ENCODE measurements at regions not wholly inside any gene's neighbourhood (a gene's known extent, or its start where the extent isn't known, plus 50 kb on each side); places are given as distances from the start of the nearest gene placed in this dataset.
"Not testable (repeated sequence)": the region's sequence is repeated elsewhere in the genome, so short reads cannot be mapped to it uniquely, and the experiment has no call there.

DNA sequence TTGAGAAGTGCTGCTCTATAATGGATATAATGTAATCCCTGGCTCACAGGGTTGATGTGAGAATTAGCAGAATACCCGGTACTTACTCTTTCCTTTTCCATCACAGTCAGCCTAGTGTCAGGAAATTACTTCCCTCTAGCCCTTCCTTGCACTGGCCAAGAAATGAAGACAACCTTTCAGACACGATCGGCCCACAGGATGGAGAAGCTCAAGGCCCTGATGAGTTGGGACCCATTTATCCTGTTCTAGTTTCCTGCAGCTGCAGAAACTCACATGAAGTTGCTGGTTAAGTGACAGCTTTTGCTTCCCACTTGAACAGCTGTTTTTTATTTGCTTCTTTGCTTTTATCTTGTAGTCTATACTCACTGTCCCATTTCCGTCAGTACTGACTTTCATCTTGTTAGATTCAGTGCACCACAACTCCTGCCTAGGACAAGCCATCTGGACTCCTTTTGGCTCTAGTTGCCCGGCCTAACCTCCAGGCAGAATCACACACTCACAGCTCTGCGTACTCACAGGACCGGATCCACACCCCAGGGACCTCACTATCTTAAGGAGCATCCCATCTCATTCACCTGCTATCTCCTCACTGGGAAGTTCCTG lies 325.1 kb upstream of the CHRNA7 start:
- not testable (repeated sequence) for DNase-seq

DNA sequence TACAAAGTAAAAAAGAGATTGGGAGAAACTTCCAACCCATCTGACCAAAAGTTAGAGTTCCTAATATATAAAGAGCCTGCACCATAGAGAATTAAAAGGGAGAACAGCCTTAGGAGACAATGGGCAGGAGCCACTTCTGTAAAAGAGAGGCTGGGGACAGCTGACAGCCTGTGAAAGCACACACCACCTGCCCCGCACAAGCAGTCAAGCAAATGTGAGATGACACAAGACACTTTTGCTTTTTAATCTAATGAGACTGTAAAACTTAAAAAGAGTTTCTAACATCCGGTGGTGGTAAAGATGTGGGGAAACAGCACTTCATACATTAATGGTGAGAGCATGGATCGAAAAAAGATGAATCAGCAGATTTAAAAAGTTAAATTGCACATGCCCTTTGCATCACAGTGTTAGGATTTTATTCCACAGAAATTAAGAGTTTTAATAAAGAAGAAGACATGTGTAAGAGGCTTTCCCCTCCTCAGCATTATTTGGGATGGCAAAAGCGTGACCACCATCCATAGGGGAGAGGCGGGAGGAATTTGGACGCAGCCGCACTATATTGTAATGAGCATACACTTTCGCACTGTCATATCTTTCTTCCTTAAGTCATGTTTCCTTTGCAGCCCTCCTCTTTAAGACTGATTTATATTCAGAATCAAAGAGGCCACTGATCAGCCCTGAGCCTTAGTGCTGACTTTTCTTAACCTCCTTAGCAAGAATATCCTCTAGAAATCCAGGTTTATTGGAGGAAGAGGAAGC lies 322.2 kb upstream of the CHRNA7 start:
- not testable (repeated sequence) for DNase-seq

DNA sequence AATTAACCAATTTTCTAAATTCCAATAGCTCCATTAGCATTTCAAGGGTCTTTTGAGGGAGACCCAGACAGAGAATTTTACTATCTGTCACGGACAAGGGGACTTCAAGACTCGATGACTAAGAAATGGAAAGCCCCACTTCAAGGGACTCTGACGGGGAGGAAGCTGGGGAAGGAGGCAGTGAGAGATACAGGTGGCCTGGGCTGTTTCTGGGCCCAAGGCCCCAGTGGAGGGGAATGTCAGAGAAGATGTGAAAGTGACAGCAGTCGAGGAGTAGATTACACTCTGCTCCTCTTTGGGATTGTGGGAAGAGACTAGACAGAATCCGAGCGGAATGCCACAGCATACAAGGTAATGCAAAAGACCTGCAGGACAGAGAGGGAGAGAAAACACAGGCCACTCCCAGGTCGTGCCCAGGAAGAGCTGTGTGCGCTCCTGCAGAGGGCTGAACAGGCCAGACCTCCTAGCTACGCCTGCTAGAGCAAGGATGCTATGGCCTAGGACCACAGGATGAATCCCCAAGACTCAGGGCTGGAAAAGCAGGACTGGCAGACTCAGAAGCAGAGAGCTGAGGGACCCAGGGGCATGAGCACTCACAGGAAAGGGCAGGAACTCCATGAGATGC lies 321.5 kb upstream of the CHRNA7 start:
- DNase-seq = not testable (repeated sequence)

DNA sequence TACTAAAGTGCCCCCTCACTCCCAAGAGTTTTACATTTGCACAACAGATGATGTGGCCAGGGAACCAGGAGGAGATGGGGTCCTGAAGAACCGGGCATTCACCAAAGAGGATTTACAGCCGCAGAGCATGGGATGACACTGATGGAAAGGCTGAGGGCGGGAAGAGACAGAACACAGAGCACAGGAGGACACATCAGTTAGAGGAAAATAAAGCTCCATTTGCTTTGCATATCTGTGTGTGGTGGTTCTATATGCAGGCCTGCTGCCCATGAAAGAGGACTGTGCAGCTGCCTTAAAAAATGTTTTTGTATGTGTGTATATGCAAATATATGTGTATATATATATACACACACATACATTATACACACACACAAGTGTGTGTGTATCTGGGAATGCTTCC lies 320.8 kb upstream of the CHRNA7 start:
- not testable (repeated sequence) for DNase-seq

DNA sequence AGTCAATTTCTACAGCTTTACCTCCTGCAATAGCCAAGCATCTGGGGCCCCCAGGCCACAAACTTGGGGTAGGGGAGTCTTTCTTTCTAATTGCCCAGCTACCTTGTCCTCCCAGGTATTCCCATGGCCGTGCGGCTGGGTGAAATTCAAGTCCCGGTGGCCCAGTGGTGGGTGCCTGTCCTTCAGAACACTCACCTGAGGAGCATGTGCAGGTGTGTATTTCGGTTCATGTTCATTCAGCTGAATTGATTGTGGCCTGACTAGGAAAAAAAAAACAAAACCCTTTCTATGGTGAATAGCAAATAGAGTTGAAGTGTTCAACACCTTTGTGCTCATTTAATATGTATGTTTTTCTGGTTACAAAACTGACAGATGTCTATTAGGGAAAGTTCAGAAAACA lies 319.5 kb upstream of the CHRNA7 start:
- DNase-seq = not testable (repeated sequence)

DNA sequence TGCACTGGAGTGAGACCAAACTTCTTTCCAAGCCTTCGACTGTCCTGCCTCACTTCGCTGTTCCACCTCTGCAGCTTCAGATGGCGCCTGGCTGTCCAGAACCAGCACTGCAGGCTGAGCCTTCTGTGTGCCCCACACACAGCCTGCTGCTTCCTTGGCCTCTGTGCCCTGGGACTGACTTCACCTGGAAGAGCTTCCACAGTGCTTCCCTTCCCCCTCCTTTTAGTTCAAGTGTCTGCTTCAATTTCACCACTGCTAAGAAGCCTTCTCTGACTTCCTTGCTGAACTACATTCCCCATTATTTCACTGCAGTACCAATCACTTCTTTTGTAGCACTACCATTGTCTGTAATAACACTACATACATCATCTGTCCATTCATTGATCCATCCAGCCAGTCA lies 315.1 kb upstream of the CHRNA7 start:
- not testable (repeated sequence) for DNase-seq

DNA sequence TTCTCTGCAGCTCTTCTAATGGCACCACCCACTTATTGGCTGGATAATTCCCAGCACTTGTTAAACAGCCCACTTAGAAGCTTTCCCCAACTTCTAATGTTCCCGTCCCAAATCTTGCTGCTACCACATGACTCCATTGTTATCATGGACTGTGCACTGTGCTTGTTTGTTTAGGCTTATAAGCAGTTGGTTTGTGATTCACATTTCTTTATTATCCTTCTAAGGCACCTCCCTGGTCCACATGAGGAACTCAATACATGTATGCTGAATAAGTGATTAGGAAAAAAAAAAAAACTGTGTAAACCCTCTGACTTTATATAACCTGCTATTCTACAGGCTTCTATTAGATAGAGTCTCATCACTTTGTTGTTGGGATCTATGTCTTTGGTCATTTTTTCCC lies 311.7 kb upstream of the CHRNA7 start:
- DNase-seq = not testable (repeated sequence)

DNA sequence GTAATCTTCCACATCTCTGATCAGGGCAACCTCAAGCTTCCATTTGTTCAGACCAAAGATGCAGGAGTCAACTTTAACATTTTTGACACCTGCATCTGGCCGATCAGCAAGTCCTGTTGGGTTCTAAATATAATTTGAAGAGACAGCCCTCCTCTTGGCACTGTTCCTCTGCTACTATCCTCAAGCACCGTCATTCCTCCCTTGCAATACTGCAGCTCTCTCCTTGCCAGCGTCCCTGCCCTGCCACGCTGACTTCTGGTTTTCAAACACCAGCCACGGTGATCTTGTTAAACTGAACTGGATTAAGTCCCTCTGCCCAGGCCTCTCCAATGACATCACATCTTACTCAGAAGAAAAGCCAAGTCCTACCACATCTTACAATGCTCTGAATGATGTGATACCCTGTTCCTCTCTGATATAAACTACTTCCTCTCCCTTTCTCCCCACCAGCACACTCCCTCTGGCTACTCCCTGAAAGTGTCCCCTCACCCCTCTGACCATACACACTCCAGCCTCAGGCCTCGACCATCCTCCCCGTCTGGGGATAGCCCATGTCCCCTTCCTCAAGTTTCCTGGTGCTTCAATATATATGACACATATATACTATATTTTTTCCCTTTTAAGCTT lies 310.8 kb upstream of the CHRNA7 start:
- not testable (repeated sequence) for DNase-seq

DNA sequence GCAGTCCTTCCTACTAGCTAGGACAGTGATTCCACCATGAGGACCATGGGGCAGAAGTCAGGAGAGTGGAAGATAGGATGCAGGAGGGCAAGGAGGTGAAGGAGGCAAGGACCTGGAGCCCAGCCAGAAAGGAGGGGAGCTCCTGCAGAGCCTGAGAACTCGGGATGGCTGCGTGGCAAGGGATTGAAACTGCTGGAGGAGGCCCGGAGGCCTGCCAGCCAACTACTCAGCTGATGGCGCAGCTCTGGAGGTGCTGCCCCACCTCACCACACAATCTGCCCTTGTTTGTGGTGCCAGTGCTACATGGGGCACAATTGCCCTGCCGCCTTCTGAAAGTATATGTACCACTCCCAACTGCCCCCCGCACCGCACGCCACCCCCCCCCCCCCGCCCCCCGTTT lies 307.3 kb upstream of the CHRNA7 start:
- not testable (repeated sequence) for DNase-seq

DNA sequence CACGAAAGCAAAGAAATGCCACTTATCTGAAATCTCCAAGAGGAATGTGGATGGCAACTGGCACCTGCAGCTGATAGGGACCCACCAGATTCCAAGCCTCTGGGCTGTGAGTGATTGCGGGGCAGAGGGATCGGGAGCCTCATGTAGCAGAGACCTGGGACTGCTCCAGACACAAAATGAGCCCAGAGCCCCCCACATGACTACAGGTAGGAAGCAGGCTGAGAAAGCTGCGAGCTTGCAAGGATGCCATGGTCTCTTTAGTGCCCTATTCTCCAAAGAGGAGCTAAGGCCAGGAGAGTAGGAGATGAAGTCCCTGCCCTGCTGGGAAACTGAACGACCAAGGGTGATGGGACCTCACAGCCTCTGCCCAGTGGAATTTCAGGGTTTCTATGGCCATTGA lies 305.4 kb upstream of the CHRNA7 start:
- DNase-seq = not testable (repeated sequence)

DNA sequence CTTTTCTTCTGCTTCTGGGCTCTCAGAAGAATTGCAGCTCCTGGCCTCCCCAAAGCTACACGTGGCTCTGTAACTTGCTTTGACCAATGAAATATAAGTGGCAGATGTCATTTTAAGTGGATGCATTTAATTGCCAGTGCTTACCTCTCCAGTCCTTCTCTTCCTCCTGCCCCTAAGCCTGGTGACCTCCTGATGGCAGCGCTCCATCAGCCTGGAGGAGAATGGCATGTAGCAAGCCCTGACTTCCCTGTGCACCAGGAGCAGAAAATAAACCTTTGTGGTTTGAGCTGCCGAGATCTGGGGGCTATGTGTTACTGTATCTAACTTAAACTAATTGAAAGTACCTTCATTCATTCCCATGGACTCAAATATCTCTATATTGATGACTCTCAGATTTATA lies 304.7 kb upstream of the CHRNA7 start:
- DNase-seq = not testable (repeated sequence)

DNA sequence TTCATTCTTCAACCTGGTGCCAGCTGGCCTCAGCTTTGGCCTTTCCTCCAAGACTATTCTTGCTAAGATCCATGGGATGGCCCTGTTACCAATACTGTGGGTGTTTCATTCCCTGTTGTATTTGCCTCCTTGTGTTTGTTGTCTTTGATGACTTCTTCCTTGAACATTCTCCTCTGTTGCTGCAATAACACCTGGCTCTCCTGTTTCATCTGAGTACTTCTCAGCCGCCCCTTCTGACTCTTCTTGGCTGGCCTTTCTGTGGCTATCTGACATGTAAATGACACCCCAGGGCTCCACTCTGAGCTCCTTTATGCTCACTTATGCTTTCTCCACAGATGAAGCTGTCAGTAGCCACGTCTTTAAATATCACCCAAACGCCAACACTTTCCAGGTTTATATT lies 302.7 kb upstream of the CHRNA7 start:
- DNase-seq = no peak

DNA sequence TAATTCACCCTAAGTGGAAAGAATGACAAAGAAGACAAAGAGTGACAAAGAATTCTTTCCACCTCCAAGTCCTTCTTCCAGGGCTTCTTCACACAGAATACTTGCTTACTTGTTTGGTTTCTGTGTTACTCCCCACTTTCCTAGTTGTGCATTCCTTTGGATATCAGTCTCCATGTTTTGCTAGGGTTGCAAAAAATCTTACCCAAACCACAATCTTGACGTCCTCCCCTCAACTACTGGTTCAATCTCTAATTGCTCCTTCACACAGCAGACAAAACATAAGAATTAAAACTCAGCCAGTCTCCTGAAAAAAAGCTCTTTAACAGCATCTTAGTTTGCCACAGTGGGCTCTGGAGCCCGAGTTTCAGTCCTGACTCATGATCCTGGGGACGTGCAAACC lies 297.6 kb upstream of the CHRNA7 start:
- DNase-seq = no peak

DNA sequence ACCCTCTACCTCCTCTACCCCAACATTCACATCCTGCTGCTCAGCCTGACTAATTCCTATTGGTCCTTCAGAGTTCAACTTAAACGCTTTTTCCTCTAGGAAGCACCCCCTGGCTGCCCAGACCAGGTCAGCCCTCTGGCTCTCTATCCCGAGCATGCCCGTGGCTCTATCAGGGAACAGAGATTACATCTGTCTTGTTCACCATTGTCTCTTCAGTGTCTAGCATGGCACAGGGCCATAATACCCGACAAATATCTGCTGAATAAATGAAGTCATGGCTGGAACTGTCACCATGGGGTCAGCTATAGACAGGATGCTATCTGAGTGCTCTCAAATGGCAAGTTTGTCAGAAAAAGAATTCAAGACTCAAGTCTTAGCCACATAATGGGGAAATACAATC lies 296.9 kb upstream of the CHRNA7 start:
- DNase-seq = no peak

DNA sequence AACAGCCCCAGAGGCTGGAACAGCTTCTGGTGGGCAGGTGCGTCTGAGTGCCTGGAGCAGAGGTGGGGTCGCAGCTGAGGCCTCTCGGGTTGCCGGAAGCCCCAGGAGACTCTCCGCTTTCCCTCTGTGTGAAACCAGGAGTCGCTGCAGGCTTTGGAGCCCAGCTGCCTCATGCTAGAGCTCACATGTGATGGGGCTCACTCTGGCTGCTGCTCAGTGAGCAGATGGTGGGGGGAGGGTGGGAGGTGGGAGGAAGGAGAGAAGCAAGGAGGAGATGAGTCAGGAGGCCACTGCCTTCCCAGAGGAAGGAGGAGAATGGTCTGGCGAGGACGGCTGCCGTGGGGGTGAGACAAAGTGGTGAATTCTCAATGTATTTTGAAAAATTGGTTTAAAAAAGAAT lies 290.1 kb upstream of the CHRNA7 start:
- no peak for DNase-seq

DNA sequence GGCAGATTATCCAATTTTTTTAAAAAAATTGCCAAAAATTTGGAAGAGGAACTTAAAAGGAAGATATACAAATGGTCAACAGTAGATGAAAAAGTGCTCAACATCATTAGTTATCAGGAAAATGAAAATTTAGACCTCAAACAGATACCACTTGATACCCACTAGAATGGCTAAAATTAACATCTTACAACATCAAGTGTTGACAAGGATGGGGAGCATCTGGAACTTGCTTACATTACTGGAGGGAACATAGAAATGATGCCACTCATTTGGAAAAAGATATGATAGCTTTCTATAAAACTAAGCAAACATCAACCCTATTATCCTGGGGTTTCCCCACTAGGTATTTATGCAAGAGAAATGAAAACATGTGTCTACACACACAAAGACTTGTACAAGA lies 284.5 kb upstream of the CHRNA7 start:
- DNase-seq = no peak

DNA sequence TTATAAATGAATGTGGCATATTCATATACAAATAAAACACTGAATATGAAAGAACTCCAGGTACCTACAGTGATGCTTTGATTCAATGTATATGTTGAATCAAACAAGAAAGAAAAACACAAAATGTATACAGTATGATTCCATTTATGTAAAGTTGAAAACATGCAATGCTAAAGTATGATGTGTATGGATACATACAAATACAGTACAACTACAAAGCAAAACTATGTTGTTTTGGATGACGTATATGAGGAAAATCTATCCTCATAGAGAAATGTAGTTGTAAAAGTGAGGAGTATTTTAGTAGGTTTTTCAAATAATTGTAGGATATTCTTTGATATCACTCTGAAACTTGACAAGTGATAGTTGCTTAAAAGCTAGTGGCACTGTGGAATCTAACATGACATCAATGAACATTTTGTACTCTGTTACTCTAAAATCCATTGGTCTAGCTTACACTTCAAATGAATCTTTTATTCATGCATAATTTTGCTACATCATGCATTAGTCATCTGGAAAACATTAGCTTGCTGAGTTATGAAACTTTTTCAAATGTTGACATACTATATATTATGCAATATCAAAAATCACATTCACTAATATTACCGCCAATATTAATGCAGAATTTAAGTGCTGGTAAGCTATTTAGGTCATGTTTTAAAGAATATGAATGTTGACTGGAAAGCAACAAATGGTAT lies 278.1 kb upstream of the CHRNA7 start:
- no peak for DNase-seq

DNA sequence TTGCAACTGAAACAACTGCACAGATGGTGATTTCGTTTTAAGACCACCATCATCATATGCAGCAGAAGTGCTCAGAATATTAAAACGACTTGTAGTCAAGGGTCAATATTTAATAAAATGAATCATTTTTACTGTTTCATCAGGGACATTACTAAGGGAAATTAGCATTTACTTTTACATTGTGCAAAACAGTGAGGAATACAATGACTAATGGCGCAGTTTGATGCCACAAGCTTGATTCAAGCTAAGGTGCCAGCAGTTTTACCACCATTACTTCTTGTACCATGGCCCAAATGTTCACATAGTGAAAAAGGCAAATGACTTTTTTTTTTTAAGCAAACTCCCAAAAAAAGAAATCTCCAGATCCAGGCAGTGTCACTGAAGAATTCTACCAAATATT lies 277.4 kb upstream of the CHRNA7 start:
- no peak for DNase-seq

DNA sequence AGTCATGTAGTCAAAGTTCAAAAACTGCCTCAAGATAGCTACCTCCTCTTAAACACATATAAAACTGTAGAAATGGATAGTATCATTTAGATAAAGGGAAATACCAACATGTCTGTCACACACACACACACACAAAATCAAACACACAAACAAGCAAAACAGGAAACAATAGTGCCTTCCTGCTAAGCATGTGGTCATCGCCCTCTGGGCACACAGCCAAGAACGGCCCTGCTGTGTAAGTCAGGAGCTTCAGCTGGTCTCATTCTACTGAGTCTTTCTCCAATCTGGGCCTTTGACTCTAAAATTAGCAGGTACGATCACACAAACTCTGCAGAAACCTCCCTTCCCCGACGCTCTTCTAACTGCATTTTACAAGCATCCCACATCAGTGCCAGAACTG lies 272.2 kb upstream of the CHRNA7 start:
- DNase-seq = no peak

DNA sequence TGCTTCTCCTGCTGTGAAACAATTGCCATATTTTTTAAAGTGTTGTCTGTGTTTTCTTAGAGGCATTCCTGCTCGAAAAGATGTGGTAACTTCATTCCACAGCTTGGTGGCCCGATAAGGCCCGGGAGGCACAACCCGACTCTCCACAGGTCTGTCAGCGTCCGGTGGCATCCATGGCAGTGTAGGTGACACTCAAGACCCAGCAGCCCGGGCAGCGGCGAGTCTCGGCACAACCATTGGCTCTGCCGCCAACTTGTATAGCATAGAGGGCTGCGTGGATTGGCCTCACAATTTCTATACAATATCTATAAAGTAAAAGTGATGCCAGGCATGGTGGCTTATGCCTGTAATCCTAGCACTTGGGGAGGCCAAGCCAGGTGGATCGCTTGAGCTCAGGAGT lies 262.3 kb upstream of the CHRNA7 start:
- DNase-seq = no peak

DNA sequence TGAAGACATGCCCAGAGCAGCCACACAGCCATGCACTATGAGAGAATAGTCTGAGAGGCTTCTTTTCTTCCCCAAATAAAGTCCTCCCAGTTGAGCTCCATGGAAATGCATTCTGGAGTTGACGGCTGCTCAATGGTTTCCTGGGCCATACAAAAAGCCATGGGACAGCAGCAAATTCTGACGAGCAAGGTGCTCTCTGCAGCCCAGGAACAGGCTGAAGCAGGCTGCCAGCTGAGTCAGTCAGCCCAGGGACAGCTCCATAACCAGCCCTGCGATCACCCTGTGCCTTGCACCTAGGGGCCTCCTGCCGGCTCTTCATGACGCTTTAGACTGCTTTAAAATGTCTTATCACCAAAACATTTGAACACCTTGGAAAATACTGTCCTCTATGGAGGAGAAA lies 256.3 kb upstream of the CHRNA7 start:
- DNase-seq = no peak

DNA sequence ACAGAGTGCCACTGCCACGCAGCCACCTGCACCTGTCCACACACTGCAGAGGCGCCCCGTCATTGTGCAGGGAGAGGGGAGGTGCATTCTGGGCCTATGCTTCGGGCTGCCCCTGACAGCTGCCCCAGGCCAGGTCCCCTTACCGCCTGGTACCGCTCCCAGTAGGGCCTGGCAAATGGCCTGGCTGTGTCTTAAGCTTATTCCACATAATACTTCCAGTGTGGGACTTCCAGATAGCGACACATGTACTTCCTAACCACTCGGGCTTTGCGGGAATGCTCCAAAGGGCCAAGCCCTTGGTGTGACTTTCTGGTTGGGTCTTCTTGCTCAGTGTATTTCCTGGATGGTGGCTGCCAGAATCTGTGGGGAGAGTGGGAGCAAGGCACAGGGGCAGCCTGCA lies 254.3 kb upstream of the CHRNA7 start:
- no peak for DNase-seq

DNA sequence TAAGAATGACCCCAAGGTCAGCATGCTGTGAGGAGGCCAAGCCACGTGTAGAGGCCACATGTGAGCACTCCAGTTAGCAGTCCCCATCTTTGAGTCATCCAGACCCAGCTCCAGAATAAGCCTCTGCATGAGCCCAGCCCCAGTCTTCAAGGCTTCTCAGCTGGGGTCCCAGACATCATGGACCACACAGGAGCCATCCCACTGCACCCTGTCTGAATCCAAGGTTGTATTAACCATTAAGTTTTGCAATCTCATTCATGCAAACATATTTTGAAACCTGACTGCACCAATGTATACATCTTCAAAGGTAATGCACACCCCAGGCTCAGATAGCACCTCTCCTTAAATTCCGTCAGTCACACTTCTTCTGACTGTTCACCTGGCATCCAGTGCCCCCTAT lies 249.1 kb upstream of the CHRNA7 start:
- DNase-seq = no peak

Data from activated CD4-positive, alpha-beta T cell treated with anti-CD3 and anti-CD28 coated beads, Interleukin-2, Interleukin-6, amounts not matched to agents 100 ng/mL and 50 ng/mL, durations not matched to agents 16 hours and 8 hours (primary cell).